Adipocyte (in vitro differentiated cells): ENCODE measurements at regions not wholly inside any gene's neighbourhood (a gene's known extent, or its start where the extent isn't known, plus 50 kb on each side); places are given as distances from the start of the nearest gene placed in this dataset.

Source experiments
- DNase-seq: peaks from one replicate; pipeline ENCODE4 v3.0.0-alpha.2; 2015; ENCODE audit warnings: low read depth
- H3K27me3 ChIP-seq: replicated peaks from 2 replicates; pipeline ENCODE4 v1.7.0; 2013; ENCODE audit warnings: mild to moderate bottlenecking, low read length, moderate library complexity; ENCODE audit not compliant: control insufficient read depth, insufficient read depth
- H3K36me3 ChIP-seq: 2 replicates; pipeline ENCODE4 v1.7.0; 2013; ENCODE audit warnings: low read length, mild to moderate bottlenecking, moderate library complexity; ENCODE audit not compliant: control insufficient read depth, insufficient read depth, severe bottlenecking
- H3K4me1 ChIP-seq: 2 replicates; pipeline ENCODE4 v1.7.0; 2013; ENCODE audit warnings: mild to moderate bottlenecking, low read length, moderate library complexity; ENCODE audit not compliant: control insufficient read depth, insufficient read depth
- H3K4me3 ChIP-seq: 2 replicates; pipeline ENCODE4 v1.7.0; 2013; ENCODE audit warnings: mild to moderate bottlenecking, low read length, moderate library complexity
- H3K9ac ChIP-seq: 2 replicates; pipeline ENCODE4 v1.7.0; 2013; ENCODE audit warnings: mild to moderate bottlenecking, low read length, moderate library complexity
- H3K9me3 ChIP-seq: 2 replicates; pipeline ENCODE4 v1.7.0; 2013; ENCODE audit warnings: mild to moderate bottlenecking, low read length, moderate library complexity; ENCODE audit not compliant: control insufficient read depth

DNA sequence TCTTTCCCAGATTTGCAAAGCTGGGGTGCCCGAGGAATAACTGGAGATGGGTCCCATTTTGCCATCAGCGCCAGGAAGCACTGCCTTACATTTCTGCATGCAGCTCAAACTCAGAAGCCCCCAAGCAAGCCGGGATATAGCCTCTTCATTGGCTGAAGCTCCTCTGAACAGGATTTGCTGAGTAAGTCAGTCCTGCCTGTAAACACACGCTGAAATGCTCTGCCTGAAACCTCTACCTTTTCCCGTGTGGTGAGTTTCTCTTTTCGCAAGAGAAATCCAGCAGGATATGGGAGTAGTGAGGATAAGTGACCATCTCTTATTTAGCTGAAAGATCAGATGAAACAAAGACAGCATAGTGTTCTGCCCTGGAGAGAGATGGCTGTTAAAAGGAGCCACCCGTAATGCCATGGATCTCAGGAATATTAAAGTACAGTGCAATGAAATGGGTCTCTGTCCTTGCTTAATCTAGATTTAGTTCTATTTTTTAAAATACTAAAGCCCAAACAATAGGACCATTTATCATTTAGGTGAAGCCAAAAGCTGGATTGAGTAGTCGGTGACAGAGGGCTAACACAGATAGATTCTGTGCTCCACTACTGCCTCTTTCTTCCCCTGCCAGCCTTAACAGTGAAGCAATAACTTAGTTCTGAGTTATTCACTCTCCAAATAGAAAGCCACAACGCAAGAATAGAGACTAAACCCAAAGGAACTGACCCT is 177.5 kb upstream of the PPP2R2B start:
- DNase-seq: no peak
- peak overlapping the region; percentile 15 for H3K4me3 ChIP-seq
- no peak overlapping the region for H3K9ac ChIP-seq
- H3K9me3 ChIP-seq: no peaks in the 10 kb centered on the region
- H3K4me1 ChIP-seq: peaks cover 6% of the 10 kb centered on the region
- no peaks in the 10 kb centered on the region for H3K36me3 ChIP-seq
- H3K27me3 ChIP-seq: peaks cover 31% of the 10 kb centered on the region

DNA sequence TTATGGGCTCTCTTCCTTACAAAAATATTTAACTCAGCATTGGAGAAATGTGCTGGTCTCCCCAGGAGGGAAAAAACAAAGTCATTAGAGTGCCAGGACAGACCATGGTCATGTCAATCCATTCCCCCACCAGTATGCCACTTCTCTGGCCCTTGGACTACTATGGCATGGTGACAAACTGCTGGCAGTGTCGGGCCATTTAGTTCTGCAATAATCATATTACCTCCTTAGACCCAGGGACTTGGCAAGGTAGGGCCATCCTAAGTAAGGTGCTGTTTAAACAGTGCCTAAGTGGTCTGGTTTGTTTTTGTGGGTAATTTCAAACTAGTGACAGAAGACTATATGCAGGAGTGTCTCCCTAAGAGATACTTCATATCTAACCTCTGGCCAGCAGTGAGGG is 177.8 kb upstream of the STK32A start:
- no peaks in the 10 kb centered on the region for H3K9me3 ChIP-seq
- H3K27me3 ChIP-seq: peaks cover 31% of the 10 kb centered on the region
- H3K36me3 ChIP-seq: no peaks in the 10 kb centered on the region
- H3K9ac ChIP-seq: no peak overlapping the region
- peaks cover 6% of the 10 kb centered on the region for H3K4me1 ChIP-seq
- no peak overlapping the region for H3K4me3 ChIP-seq
- DNase-seq: no peak

DNA sequence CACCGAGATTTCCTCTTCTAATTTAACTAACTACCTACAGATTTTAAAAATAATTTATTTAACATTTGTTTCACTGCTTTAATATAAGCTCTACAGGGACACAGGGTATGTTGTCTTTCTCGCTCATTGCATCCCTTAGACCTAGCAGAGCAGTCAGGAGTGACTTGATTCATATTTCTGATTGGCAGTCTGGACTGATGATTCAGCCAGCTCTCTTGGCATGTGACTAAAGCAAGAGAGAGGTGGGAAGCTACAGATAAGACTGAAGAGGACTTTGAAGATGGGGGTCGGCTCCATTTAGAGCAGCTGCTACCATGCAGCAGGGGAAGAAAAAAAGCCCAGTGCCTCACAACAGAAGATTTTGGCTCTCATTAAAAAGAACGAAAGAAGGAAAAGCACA is 173.4 kb upstream of the STK32A start:
- Histone ChIP-seq H3K9me3 (no peaks in the 10 kb centered on the region), H3K4me1 (peaks cover 3% of the 10 kb centered on the region), H3K27me3 (peaks cover 7% of the 10 kb centered on the region), H3K36me3 (no peaks in the 10 kb centered on the region), H3K9ac (no peak overlapping the region), H3K4me3 (no peak overlapping the region)
- DNase-seq: no peak

DNA sequence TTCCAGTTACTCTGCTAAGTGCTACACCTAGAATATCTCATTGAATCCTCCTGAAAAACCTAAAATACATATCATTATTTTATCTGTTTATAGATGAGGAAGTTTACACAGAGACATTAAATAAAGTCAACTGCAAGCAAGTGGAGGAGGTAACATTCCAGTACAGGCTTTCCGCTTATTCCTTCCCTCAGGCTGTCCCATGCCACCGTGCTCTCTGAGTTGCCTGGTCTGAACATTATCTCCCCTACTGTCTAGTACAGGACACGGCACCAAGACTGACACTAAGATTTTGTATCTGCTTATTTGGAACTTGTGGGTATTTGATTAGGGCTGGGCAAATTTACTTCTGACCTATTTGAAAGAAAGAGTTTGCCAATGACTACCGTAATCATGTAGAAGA is 172.4 kb upstream of the STK32A start:
- Histone ChIP-seq H3K27me3 (peaks cover 7% of the 10 kb centered on the region), H3K4me3 (no peak overlapping the region), H3K36me3 (no peaks in the 10 kb centered on the region), H3K9me3 (no peaks in the 10 kb centered on the region), H3K4me1 (peaks cover 3% of the 10 kb centered on the region), H3K9ac (no peak overlapping the region)
- no peak for DNase-seq

DNA sequence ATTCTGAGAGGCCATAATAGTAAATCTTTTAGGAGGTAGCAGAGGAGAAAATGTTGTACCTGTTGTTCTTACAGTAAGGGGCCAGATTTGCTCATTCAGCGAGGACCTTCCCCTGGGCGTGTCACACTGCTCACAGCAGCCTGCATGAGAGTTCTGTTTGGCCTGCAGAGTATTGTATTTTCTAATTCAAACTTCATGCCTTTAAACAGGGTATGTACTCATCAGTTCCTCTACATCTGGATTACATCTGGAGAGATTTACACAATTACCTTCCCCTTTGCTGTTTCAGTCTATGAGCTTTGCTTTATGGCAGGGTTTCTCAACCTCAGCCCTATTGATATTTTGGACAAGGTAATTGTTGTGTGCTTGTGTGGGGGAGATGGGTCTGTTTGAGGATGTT is 170.9 kb upstream of the STK32A start:
- H3K4me3 ChIP-seq: no peak overlapping the region
- peaks cover 7% of the 10 kb centered on the region for H3K27me3 ChIP-seq
- H3K9me3 ChIP-seq: no peaks in the 10 kb centered on the region
- H3K9ac ChIP-seq: no peak overlapping the region
- DNase-seq: no peak
- H3K4me1 ChIP-seq: peaks cover 3% of the 10 kb centered on the region
- H3K36me3 ChIP-seq: no peaks in the 10 kb centered on the region

DNA sequence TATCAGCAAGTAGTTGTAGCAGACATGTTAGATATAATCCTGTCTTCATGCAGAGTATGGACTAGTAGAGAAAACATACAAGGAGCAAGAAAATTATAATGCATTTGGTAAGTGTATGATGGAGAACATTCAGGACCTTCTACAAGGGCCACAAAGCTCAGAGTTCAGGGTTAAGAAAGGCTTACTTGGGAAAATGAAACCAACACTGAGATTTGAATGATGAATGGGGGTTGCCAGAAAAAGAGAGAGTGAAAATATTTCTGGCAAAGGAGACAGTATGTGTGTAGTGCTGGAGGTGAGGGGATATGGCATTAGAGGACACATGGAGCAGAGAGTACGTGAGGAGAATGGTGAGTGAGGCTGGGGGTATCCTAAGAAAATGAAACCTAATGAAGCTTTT is 169.8 kb upstream of the STK32A start:
- Histone ChIP-seq H3K27me3 (no peaks in the 10 kb centered on the region), H3K4me3 (no peak overlapping the region), H3K9ac (no peak overlapping the region), H3K4me1 (peaks cover 3% of the 10 kb centered on the region), H3K36me3 (no peaks in the 10 kb centered on the region), H3K9me3 (no peaks in the 10 kb centered on the region)
- no peak for DNase-seq

DNA sequence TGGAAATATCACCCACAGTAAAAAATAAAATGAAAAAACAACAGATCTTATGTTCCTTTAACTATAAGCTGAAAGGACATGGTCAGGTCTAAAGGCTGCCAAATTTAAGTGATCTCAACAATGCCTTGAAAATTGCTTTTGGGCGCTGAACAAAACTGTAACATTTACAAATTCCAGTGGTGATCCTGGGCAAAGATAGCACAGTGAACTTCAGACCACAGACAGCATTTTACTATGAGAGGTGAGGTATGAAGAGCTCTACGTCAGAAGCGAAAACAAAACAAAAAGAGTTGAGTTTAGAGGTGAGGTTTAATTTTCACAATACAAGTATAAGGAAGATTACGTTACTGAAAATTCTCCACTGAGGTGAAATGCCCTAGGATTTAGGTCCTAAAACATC is 165.8 kb upstream of the STK32A start:
- no peaks in the 10 kb centered on the region for H3K9me3 ChIP-seq
- no peaks in the 10 kb centered on the region for H3K27me3 ChIP-seq
- DNase-seq: no peak
- H3K4me3 ChIP-seq: no peak overlapping the region
- H3K36me3 ChIP-seq: no peaks in the 10 kb centered on the region
- no peaks in the 10 kb centered on the region for H3K4me1 ChIP-seq
- no peak overlapping the region for H3K9ac ChIP-seq

DNA sequence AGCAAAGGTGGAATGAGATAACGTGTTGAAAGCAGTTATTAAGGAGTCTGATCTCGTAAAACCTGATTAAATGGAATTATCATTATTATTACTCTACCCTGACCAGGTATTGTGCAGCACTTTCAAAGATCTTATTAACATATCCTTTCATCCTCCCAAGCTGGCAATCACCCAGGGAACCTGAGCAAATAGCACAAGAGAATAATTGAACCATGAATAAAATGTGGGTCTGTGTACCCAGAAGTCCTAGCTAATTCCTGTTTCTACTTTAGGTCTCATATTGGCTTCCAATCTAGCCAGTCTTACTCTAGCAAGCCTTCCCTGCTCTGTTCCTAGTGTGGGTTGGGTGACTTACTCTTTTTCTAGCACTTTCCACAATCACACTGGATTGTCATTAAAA is 162.2 kb upstream of the STK32A start:
- H3K4me1 ChIP-seq: no peaks in the 10 kb centered on the region
- H3K9me3 ChIP-seq: no peaks in the 10 kb centered on the region
- H3K27me3 ChIP-seq: peaks cover 3% of the 10 kb centered on the region
- no peak overlapping the region for H3K4me3 ChIP-seq
- DNase-seq: no peak
- H3K9ac ChIP-seq: no peak overlapping the region
- H3K36me3 ChIP-seq: no peaks in the 10 kb centered on the region

DNA sequence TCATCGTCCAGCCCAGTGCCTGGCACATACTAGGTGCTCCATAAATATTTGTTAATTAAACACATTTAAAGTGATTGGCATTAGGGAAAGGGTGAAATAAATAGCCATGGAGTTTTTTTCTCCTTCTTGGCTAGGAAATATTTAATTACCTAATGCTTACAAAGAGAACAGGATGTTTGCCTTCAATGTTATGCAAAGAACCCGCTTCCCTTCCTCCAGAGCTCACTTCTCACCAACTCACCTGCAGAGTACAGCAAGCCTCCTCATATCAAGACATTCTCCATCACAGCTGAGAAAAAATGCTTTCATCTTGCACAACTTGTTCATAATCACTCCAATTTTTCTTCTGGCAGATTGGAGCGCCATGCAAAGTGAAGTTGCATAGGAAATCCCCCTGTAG is 161.7 kb upstream of the STK32A start:
- no peak for DNase-seq
- H3K36me3 ChIP-seq: no peaks in the 10 kb centered on the region
- H3K27me3 ChIP-seq: peaks cover 3% of the 10 kb centered on the region

DNA sequence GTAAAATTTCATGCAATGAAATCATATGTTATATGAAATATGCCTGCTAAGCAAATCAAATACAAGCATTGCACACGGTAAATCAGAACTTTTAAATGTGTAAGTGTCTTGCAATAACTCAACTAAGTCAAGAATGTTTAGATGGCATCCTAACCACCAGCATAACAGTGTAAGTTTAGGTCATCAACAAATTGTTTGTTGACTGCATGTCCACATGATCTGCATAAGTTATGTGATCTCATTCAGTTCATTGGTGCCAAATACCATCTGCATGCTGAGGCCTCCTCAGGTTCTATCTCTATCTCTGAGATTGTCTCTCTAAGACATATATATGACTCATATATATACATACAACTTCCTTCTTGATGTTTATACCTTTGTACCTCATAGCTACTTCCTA is 159.6 kb upstream of the STK32A start:
- Histone ChIP-seq H3K4me1 (no peaks in the 10 kb centered on the region), H3K4me3 (no peak overlapping the region), H3K9ac (no peak overlapping the region), H3K9me3 (no peaks in the 10 kb centered on the region), H3K27me3 (peaks cover 3% of the 10 kb centered on the region), H3K36me3 (no peaks in the 10 kb centered on the region)
- no peak for DNase-seq

More for the DNA sequence above, 161.7 kb upstream of the STK32A start:
- Histone ChIP-seq H3K4me1 (no peaks in the 10 kb centered on the region), H3K4me3 (no peak overlapping the region), H3K9ac (no peak overlapping the region), H3K9me3 (no peaks in the 10 kb centered on the region)

DNA sequence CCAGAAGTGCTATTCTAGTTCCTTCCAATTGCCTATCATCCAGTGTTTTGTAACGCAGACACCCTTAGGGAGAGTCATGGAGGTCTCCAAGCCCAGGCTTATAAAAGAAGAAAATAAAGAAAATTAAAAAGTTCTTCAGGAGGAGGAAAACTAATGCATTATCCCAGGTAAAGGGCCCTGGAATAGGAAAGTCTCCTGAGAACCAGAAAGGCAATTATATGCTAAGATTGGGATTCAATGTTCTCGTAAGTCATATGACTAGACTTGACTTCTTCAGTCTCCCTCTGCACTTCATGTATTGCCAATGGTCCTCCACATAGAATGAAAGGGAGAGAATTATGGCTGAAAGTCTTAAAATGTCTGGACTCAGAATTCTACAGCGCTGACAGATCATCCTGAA is 154.4 kb upstream of the STK32A start:
- peaks cover 20% of the 10 kb centered on the region for H3K4me1 ChIP-seq
- no peaks in the 10 kb centered on the region for H3K36me3 ChIP-seq
- H3K4me3 ChIP-seq: no peak overlapping the region
- H3K9ac ChIP-seq: no peak overlapping the region
- DNase-seq: no peak
- no peaks in the 10 kb centered on the region for H3K9me3 ChIP-seq
- no peaks in the 10 kb centered on the region for H3K27me3 ChIP-seq

DNA sequence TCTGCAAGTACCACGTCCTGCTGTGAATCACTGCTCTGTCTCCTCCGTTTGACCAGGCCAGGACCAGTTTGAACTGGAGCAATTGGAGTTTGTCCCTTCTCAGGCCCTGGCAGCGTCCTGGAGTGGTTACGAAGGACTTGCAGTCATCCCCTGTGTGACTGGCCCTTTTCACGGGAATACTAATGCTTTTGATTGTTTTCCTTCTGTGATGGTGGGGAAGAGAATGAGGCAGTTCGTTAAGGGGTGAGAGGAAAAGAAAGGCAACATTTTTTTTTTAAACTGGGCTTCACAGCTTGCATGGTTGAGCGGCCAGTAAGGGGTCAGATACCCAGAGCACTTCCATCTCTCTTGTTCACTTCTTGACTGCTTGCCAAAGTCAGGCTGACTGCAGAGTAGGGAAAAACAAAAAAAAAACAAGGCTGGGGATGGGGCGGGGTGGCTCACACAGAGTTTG is 153.5 kb upstream of the STK32A start:
- Histone ChIP-seq H3K4me1 (peaks cover 23% of the 10 kb centered on the region), H3K4me3 (no peak overlapping the region), H3K9ac (no peak overlapping the region), H3K36me3 (no peaks in the 10 kb centered on the region), H3K27me3 (no peaks in the 10 kb centered on the region), H3K9me3 (no peaks in the 10 kb centered on the region)
- no peak for DNase-seq
